Gastrocnemius medialis (tissue), 4 donors: ENCODE measurements at regions not wholly inside any gene's neighbourhood (a gene's known extent, or its start where the extent isn't known, plus 50 kb on each side); places are given as distances from the start of the nearest gene placed in this dataset.

ENCODE experiments used
- ATAC-seq, 2 donors: fragments of 150-250 bp; one replicate each; pipeline ENCODE4 v1.9.1; 2016
- DNase-seq, 2 donors: peaks; one replicate each; pipeline ENCODE4 v3.0.0-alpha.2; 2019
- H3K27ac ChIP-seq, 4 donors: fragments of 200-600 bp; sonication (generic); 1 replicate in 1 of 4; 2 replicates in 3 of 4; pipeline ENCODE4 v1.5.1; 2016 to 2018; ENCODE audit warnings: mild to moderate bottlenecking in 2 of 4, moderate library complexity in 1 of 4
- H3K27me3 ChIP-seq, 3 donors: fragments of 200-600 bp; sonication (generic) in 2 of 3; 1 replicate in 1 of 3; 2 replicates in 2 of 3; pipeline versions ENCODE4 v1.5.1 to v1.6.0; 2016 to 2019; ENCODE audit warnings: mild to moderate bottlenecking in 1 of 3, moderate library complexity in 1 of 3
- H3K36me3 ChIP-seq, 2 donors: fragments of 200-600 bp; sonication (generic) in 1 of 2; one replicate each; pipeline ENCODE4 v1.5.1; 2017 to 2018
- H3K4me1 ChIP-seq, 2 donors: fragments of 200-600 bp; sonication (generic) in 1 of 2; one replicate each; pipeline ENCODE4 v1.5.1; 2016 to 2017; ENCODE audit warnings: mild to moderate bottlenecking in 2 of 2
- H3K4me3 ChIP-seq, 4 donors: fragments of 200-600 bp; sonication (generic) in 3 of 4; 1 replicate in 1 of 4; 2 replicates in 3 of 4; pipeline ENCODE4 v1.5.1; 2016 to 2019; ENCODE audit warnings: mild to moderate bottlenecking in 2 of 4
- H3K9me3 ChIP-seq, 3 donors: fragments of 200-600 bp; sonication (generic) in 2 of 3; 1 replicate in 1 of 3; 2 replicates in 2 of 3; pipeline ENCODE4 v1.5.1; 2016 to 2019
- CTCF ChIP-seq, 5 experiments: fragments of 450-650 bp in 3 of 5; fragments of 200-600 bp in 2 of 5; sonication (generic) in 2 of 5; IDR thresholded peaks in 4 of 5; conservative IDR thresholded peaks in 1 of 5; 1 replicate in 4 of 5; 2 replicates in 1 of 5; pipeline ENCODE4 v1.5.1; 2016 to 2019; ENCODE audit warnings: antibody characterized with exemption in 5 of 5, mild to moderate bottlenecking in 3 of 5, moderate library complexity in 3 of 5
- POLR2A ChIP-seq, 2 donors: fragments of 450-650 bp; IDR thresholded peaks; one replicate each; pipeline ENCODE4 v1.6.1; 2017; ENCODE audit warnings: antibody characterized with exemption in 2 of 2, mild to moderate bottlenecking in 2 of 2, moderate library complexity in 2 of 2
- in situ Hi-C, 4 donors: fragments of 200-750 bp; cut with MboI; loops; one replicate each; pipeline versions ENCODE4 v1.15.0 to v1.8.0; 2017; ENCODE audit warnings: low sequenced_read_pairs in 4 of 4
- intact Hi-C: fragments of 100-400 bp; cut with DNase I; formaldehyde crosslinking; loops from one replicate; pipeline ENCODE4 v1.15.1; 2023; ENCODE audit warnings: low total_unique reads

GRCh38 chr13:105670179-105670990 lies 865.1 kb downstream of the EFNB2 start:
- in situ Hi-C loops (no loop called here), intact Hi-C loops (no loop called here)
- no peaks in the 10 kb centered on the region for H3K4me1 ChIP-seq
- no peaks in the 10 kb centered on the region for H3K36me3 ChIP-seq
- H3K27me3 ChIP-seq, result no peaks in the 10 kb centered on the region
- no peak for ATAC-seq
- H3K9me3 ChIP-seq, result no peaks in the 10 kb centered on the region
- no peak overlapping the region for H3K4me3 ChIP-seq
- TF ChIP-seq CTCF (IDR thresholded peaks at IDR 0.05 in 4 of 5, conservative IDR thresholded peaks at IDR 0.05 in 1 of 5), result no peak
- no peak for TF ChIP-seq POLR2A (IDR thresholded peaks at IDR 0.05)
- no peak overlapping the region for H3K27ac ChIP-seq
- DNase-seq, result no peak

- no peaks in the 10 kb centered on the region for H3K36me3 ChIP-seq
- H3K27me3 ChIP-seq, result no peaks in the 10 kb centered on the region
- no peak overlapping the region for H3K27ac ChIP-seq
- no peaks in the 10 kb centered on the region for H3K4me1 ChIP-seq
- ATAC-seq (no peak), DNase-seq (no peak)
- H3K9me3 ChIP-seq, result no peaks in the 10 kb centered on the region
- in situ Hi-C loops, result no loop called here
- H3K4me3 ChIP-seq, result no peak overlapping the region
- intact Hi-C loops, result no loop called here
- TF ChIP-seq POLR2A (IDR thresholded peaks at IDR 0.05), result no peak
Measured at GRCh38 chr13:105665284-105665683, 870.2 kb downstream of the EFNB2 start.

- intact Hi-C loops (no loop called here), in situ Hi-C loops (no loop called here)
- no peaks in the 10 kb centered on the region for H3K27me3 ChIP-seq
- H3K36me3 ChIP-seq, result no peaks in the 10 kb centered on the region
- H3K4me3 ChIP-seq, result no peak overlapping the region
- no peak for TF ChIP-seq CTCF (IDR thresholded peaks at IDR 0.05 in 4 of 5, conservative IDR thresholded peaks at IDR 0.05 in 1 of 5)
- TF ChIP-seq POLR2A (IDR thresholded peaks at IDR 0.05), result no peak
- ATAC-seq (no peak), DNase-seq (no peak)
- no peaks in the 10 kb centered on the region for H3K4me1 ChIP-seq
- no peaks in the 10 kb centered on the region for H3K9me3 ChIP-seq
- H3K27ac ChIP-seq, result no peak overlapping the region
Measured at GRCh38 chr13:105663182-105663581, 872.3 kb downstream of the EFNB2 start.

- in situ Hi-C loops, result no loop called here
Measured at GRCh38 chr13:105660561-105660960, 874.9 kb downstream of the EFNB2 start.

GRCh38 chr13:105658431-105658830 lies 877.0 kb downstream of the EFNB2 start:
- intact Hi-C loops (no loop called here), in situ Hi-C loops (no loop called here)
- no peak overlapping the region for H3K4me3 ChIP-seq
- DNase-seq (no peak), ATAC-seq (no peak)
- H3K9me3 ChIP-seq, result no peaks in the 10 kb centered on the region
- H3K27me3 ChIP-seq, result no peaks in the 10 kb centered on the region
- no peak overlapping the region for H3K27ac ChIP-seq
- H3K36me3 ChIP-seq, result no peaks in the 10 kb centered on the region
- H3K4me1 ChIP-seq, result no peaks in the 10 kb centered on the region
- TF ChIP-seq POLR2A (IDR thresholded peaks at IDR 0.05), result no peak

More at GRCh38 chr13:105660561-105660960, 874.9 kb downstream of the EFNB2 start:
- DNase-seq (no peak), ATAC-seq (no peak)
- H3K9me3 ChIP-seq, result no peaks in the 10 kb centered on the region
- H3K27ac ChIP-seq, result no peak overlapping the region
- no peak overlapping the region for H3K4me3 ChIP-seq
- H3K27me3 ChIP-seq, result no peaks in the 10 kb centered on the region
- intact Hi-C loops, result no loop called here
- no peaks in the 10 kb centered on the region for H3K36me3 ChIP-seq
- no peak for TF ChIP-seq CTCF (IDR thresholded peaks at IDR 0.05 in 4 of 5, conservative IDR thresholded peaks at IDR 0.05 in 1 of 5)
- no peak for TF ChIP-seq POLR2A (IDR thresholded peaks at IDR 0.05)
- H3K4me1 ChIP-seq, result no peaks in the 10 kb centered on the region
